C4-2B (cell line): ENCODE measurements at regions not wholly inside any gene's neighbourhood (a gene's known extent, or its start where the extent isn't known, plus 50 kb on each side); places are given as distances from the start of the nearest gene placed in this dataset.

ENCODE experiments used
- H3K27ac ChIP-seq: fragments of 450-650 bp; 2 replicates; pipeline ENCODE4 v1.5.1; 2017
- ZFX ChIP-seq: fragments of 450-650 bp; IDR thresholded peaks from 2 replicates; pipeline ENCODE4 v1.6.1; 2017
- TF ChIP-seq, protein P1 (sequence below): fragments of 450-650 bp; conservative IDR thresholded peaks from 2 replicates; pipeline ENCODE4 v1.5.1; 2017; ENCODE audit warnings: mild to moderate bottlenecking

DNA sequence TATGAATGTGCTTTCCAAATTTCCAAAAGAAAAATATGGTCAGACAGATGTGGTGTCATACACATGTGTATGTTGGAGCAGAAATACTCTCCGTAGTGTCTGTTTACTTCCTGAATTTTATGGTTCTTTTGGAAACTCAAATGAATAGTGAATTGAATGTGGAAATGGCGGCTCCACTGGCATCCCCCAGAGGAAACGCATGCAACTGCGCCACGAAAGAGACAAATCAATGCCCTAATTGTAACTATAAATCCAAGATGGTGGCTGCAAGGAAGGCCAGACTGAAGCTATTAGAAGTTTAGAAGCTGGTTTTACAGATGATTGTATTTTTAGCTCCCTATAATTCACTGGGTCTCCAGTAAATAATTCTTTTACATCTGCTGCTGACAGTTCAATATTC lies 246.7 kb downstream of the FGFR2 start:
- no peak for TF ChIP-seq ZFX
- H3K27ac ChIP-seq: no peak overlapping the region

- H3K27ac ChIP-seq: no peak overlapping the region
- no peak for TF ChIP-seq ZFX
- TF ChIP-seq, protein P1, sequence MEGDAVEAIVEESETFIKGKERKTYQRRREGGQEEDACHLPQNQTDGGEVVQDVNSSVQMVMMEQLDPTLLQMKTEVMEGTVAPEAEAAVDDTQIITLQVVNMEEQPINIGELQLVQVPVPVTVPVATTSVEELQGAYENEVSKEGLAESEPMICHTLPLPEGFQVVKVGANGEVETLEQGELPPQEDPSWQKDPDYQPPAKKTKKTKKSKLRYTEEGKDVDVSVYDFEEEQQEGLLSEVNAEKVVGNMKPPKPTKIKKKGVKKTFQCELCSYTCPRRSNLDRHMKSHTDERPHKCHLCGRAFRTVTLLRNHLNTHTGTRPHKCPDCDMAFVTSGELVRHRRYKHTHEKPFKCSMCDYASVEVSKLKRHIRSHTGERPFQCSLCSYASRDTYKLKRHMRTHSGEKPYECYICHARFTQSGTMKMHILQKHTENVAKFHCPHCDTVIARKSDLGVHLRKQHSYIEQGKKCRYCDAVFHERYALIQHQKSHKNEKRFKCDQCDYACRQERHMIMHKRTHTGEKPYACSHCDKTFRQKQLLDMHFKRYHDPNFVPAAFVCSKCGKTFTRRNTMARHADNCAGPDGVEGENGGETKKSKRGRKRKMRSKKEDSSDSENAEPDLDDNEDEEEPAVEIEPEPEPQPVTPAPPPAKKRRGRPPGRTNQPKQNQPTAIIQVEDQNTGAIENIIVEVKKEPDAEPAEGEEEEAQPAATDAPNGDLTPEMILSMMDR: no peak
Observed at GRCh38 chr10:121352231-121352855, 245.9 kb downstream of the FGFR2 start.

- H3K27ac ChIP-seq: no peak overlapping the region
- TF ChIP-seq ZFX: no peak
- TF ChIP-seq, protein P1: no peak
Observed at GRCh38 chr10:121355161-121355560, 243.1 kb downstream of the FGFR2 start.

DNA sequence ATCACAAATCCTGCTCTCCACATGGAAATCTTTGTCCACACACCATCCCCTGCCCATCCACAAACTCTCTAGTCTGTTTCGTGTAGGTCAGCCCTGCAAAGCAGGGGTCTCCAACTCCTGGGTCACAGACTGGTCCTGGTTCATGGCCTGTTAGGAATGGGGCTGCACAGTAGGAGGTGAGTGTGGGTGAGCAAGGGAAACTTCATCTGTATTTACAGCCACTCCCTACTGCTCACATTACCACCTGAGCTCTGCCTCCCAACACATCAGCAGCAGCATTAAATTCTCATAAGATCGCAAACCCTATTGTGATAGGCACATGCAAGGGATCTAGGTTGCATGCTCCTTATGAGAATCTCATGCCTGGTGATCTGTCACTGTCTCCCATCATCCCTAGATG lies 242.1 kb downstream of the FGFR2 start:
- TF ChIP-seq ZFX: no peak
- TF ChIP-seq, protein P1: no peak
- no peak overlapping the region for H3K27ac ChIP-seq

GRCh38 chr10:121357401-121357800 lies 240.8 kb downstream of the FGFR2 start:
- no peak for TF ChIP-seq ZFX
- TF ChIP-seq, protein P1: no peak
- H3K27ac ChIP-seq: no peak overlapping the region

- TF ChIP-seq, protein P1: no peak
- no peak for TF ChIP-seq ZFX
- H3K27ac ChIP-seq: peak overlapping the region; percentile 1; the same call in 1 of the 2 replicates
Observed at GRCh38 chr10:121362026-121362425, 236.2 kb downstream of the FGFR2 start.

DNA sequence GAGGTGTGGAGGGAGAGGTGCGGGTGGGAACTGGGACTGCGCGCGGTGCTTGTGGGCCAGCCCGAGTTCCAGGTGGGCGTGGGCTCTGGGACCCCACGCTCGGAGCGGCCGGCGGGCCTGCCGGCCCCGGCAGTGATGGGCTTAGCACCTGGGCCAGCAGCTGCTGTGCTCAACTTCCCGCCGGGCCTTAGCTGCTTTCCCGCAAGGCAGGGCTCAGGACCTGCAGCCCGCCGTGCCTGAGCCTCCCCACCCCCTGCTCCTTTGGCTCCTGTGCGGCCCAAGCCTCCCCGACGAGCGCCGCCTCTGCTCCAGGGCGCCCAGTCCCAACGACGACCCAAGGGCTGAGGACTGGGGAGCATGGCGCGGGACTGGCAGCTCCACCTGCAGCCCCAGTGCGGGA lies 232.7 kb downstream of the FGFR2 start:
- TF ChIP-seq, protein P1: no peak
- no peak for TF ChIP-seq ZFX
- H3K27ac ChIP-seq: no peak overlapping the region
